Ramos (cell line): ENCODE measurements at regions not wholly inside any gene's neighbourhood (a gene's known extent, or its start where the extent isn't known, plus 50 kb on each side); places are given as distances from the start of the nearest gene placed in this dataset.
"Not testable (repeated sequence)": the region's sequence is repeated elsewhere in the genome, so short reads cannot be mapped to it uniquely, and the experiment has no call there.

Source experiments
- in situ Hi-C: fragments of 300-500 bp; cut with MboI; formaldehyde crosslinking; loops from one replicate; pipeline ENCODE4 v1.14.3; 2022; ENCODE audit warnings: low sequenced_read_pairs; ENCODE audit not compliant: unreplicated experiment

GRCh38 chr5:126054577-126055347 is 368.4 kb upstream of the GRAMD2B start:
- in situ Hi-C loops, result no loop called here

DNA sequence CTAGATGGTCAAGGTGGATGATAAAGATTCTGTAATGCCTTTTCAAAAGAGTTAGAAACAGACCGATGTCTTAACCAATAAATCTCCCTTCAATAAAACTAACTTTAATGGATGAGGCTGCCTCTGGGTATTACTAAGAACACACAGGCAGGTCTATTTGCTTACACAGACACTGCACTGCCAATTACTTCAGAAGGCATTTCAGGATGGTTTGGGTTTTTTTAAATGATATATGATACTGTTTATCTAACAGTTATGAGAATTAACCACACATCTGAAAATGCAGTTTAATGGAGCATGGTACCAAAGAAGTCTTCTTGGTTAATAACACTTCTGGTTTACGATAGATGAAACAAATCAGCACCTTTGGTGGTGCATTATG is 367.9 kb upstream of the GRAMD2B start:
- in situ Hi-C loops, result no loop called here

- in situ Hi-C loops, result no loop called here
Measured at GRCh38 chr5:126056352-126056751, 366.9 kb upstream of the GRAMD2B start.

DNA sequence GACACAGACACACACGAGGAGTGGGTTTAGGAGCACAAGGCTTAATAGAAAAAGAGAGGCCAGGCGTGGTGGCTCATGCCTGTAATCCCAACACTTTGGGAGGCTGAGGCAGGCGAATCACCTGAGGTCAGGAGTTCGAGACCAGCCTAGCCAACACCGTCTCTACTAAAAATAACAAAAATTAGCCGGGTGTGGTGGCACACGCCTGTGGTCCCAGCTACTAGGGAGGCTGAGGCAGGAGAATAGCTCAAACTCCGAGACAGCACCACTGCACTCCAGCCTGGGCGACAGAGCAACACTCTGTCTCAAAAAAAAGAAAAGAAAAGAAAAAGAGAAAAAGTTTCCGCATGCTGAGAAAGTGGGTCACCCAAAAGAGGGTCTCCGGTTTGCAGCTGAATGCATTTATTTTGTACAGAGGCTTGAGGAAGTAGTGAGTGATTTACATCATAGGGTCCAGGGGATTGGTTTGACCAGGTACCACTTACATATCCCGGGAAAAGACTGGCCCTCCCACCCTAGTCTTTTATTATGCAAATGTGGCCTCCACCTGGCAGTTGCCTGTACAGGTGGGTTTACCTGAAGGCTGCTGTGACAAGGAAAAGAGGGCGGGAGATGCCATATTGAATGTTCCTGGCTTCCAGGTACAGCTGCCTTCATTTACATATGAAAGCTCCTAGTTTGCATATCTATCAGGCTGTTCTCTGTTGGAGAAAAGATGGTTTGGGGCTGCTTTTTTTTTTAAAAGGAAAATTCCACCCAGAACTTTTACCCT is 366.2 kb upstream of the GRAMD2B start:
- in situ Hi-C loops, result no loop called here

GRCh38 chr5:126058392-126058791 is 364.8 kb upstream of the GRAMD2B start:
- in situ Hi-C loops, result not testable (repeated sequence)

DNA sequence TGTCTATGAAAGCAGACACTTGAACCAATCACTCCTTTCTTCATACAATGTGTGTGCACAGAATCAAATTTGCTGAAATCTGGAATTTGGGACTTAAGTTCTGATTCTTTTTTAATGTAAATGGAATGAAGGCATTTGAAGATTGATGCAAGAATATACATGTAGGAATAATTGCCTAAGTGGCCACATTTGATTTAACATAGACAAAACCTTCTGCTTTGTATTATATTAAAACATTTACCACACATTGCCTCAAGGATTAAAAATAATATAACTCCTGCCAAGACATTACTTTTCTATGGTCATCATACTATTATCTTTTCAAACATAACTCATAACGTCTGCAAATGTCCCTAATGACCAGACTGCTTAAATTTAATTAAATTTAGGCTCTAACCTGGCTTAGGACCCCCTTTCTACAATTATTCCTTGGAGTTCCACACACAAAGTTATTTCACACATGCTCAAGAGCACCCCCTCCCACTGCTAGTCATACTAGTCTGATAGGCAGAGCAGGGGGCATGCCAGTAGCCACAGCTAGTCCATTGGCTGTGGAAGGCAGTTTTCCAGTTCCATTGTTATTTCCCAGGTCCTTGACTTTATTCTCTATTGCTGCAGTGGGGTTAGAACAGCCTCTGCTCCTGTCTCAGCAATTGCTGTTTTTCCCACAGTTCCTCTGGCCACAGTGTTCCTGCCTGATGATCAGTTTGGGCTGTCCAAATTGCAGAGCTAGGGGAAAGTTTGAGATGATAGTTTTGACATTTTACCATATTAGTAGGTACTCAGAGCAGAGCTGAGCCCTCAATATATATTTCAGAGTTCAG is 360.6 kb upstream of the GRAMD2B start:
- in situ Hi-C loops, result no loop called here

- in situ Hi-C loops, result no loop called here
Measured at GRCh38 chr5:126065061-126065460, 358.1 kb upstream of the GRAMD2B start.

GRCh38 chr5:126066836-126067235 is 356.4 kb upstream of the GRAMD2B start:
- in situ Hi-C loops, result no loop called here

DNA sequence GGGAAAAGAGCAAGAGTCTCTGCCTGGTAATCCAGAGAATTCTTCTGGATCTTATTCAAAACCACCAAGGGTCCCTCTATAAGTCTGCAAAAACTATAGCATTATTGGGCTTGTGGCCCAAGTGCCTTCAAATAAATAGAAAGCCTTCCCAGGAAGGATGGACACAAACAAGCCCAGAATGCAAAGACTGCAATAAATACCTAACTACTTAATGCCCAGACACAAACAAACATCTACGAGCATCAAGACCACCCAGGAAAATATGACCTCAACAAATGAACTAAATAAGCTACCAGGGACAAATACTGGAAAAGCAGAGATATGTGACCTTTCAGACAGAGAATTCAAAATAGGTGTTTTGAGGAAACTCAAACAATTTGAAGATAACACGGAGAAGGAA is 355.8 kb upstream of the GRAMD2B start:
- in situ Hi-C loops, result no loop called here

GRCh38 chr5:126069329-126069728 is 353.9 kb upstream of the GRAMD2B start:
- in situ Hi-C loops, result no loop called here

DNA sequence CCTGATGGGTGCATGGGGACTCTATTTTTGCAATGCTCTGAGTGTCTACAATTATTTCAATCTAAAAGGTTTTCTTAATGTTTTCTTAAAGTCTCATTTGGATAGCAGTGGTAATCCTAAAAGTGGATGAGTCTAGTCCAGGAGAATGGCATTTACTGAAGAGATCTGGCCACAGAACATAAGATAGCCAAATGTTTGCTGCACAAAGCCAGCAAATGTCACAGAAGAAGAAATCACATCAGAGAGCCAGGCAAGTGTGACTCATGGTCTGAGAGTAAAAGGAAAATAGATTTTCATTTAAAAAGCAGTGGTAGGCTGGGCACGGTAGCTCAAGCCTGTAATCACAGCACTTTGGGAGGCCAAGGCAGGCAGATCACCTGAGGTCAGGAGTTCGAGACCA is 352.7 kb upstream of the GRAMD2B start:
- in situ Hi-C loops, result no loop called here

DNA sequence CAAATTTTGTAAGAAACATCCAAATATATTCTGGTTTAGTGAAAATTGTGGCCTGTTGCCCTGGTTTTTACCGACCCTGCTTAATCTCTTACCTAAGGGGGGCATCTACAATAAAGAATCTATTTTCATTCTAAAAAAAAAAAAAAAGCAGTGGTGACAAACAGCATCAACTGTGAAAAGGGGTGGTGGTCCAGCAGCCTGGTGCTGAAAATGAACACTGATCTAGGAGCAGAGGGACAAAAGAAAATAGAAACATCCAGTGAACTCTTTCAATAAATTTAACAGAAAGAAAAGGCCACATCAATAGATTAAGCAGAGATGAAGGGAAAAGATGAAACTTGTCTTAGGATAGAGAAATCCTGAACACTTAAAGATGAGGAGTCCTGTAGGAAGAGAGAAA is 348.7 kb upstream of the GRAMD2B start:
- in situ Hi-C loops, result no loop called here

GRCh38 chr5:126079266-126079665 is 343.9 kb upstream of the GRAMD2B start:
- in situ Hi-C loops, result no loop called here

GRCh38 chr5:126081209-126081608 is 342.0 kb upstream of the GRAMD2B start:
- in situ Hi-C loops, result no loop called here

- in situ Hi-C loops, result no loop called here
Measured at GRCh38 chr5:126093041-126093440, 330.2 kb upstream of the GRAMD2B start.

DNA sequence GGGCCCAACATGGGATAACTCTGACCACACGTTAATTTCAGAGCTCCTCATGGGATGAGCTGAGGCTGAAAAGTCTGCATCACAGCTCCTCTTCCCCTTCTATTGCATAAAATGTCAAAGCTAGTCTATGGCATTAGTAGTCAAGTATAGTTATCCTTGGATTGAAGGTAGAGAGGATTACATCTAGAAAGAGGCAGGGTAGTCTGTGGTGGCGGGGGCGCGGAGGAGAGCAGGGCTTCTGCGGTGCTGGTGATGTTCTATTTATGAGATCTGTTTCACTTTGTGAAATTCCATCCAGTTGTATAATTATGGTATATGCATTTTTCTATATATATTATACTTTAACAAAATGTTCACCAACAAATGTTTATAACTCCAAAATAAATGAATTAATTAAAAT is 329.5 kb upstream of the GRAMD2B start:
- in situ Hi-C loops, result no loop called here

- in situ Hi-C loops, result no loop called here
Measured at GRCh38 chr5:126094991-126095390, 328.2 kb upstream of the GRAMD2B start.

- in situ Hi-C loops, result no loop called here
Measured at GRCh38 chr5:126096442-126097006, 326.7 kb upstream of the GRAMD2B start.

DNA sequence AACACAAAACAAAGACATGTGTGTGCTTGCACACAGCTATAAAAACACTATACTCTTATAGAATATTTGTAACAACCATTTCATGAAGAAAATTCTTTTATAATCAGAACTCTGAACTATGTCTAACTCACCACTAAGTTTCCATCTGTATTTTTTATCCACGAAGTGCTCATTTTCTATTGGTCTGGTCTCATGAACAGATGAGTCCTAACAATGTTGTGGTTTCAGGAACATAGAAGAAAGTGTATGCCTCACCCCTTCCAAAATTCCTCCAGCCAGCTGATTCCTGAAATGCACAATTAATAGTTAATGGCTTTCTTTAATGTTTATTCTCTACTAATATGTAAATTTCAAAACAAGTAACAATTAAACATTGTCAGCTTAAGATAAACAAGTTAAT is 325.3 kb upstream of the GRAMD2B start:
- in situ Hi-C loops, result no loop called here

GRCh38 chr5:126098330-126099017 is 324.7 kb upstream of the GRAMD2B start:
- in situ Hi-C loops, result no loop called here
